H9 (cell line): ENCODE measurements at regions not wholly inside any gene's neighbourhood (a gene's known extent, or its start where the extent isn't known, plus 50 kb on each side); places are given as distances from the start of the nearest gene placed in this dataset.

Experiments used
- DNase-seq: peaks from one replicate; pipeline ENCODE4 v3.0.0-alpha.2; 2017
- H2AFZ ChIP-seq: one replicate; pipeline ENCODE4 v1.6.1; 2013; ENCODE audit warnings: mild to moderate bottlenecking, low read length, control low read depth, moderate library complexity
- H2AK5ac ChIP-seq: 2 replicates; pipeline ENCODE4 v1.6.1; 2013; ENCODE audit warnings: low read length, control low read depth, mixed read lengths; ENCODE audit not compliant: insufficient read length
- H2BK120ac ChIP-seq: one replicate; pipeline ENCODE4 v1.6.1; 2013; ENCODE audit warnings: low read depth, mild to moderate bottlenecking, low read length, control low read depth, inconsistent platforms; ENCODE audit not compliant: poor library complexity, severe bottlenecking
- H2BK12ac ChIP-seq: 2 replicates; pipeline ENCODE4 v1.6.1; 2013; ENCODE audit warnings: low read length, control low read depth, mixed read lengths, low read depth; ENCODE audit not compliant: insufficient read length
- H2BK15ac ChIP-seq: 2 replicates; pipeline ENCODE4 v1.6.1; 2013; ENCODE audit warnings: low read depth, low read length, control low read depth
- H2BK20ac ChIP-seq: one replicate; pipeline ENCODE4 v1.6.1; 2013; ENCODE audit warnings: low read depth, mild to moderate bottlenecking, low read length, control low read depth, inconsistent platforms; ENCODE audit not compliant: poor library complexity, severe bottlenecking
- H2BK5ac ChIP-seq: 2 replicates; pipeline ENCODE4 v1.6.1; 2013; ENCODE audit warnings: low read length, control low read depth, mixed read lengths; ENCODE audit not compliant: insufficient read length
- H3K14ac ChIP-seq: 2 replicates; pipeline ENCODE4 v1.6.1; 2013; ENCODE audit warnings: low read length, control low read depth; ENCODE audit not compliant: insufficient read depth
- H3K18ac ChIP-seq: 2 replicates; pipeline ENCODE4 v1.6.1; 2013; ENCODE audit warnings: low read depth, mild to moderate bottlenecking, mixed read lengths, low read length, control low read depth; ENCODE audit not compliant: insufficient read length
- H3K23ac ChIP-seq: 2 replicates; pipeline ENCODE4 v1.6.1; 2013; ENCODE audit warnings: low read length, control low read depth, mixed read lengths, low read depth; ENCODE audit not compliant: insufficient read length
- H3K23me2 ChIP-seq: 2 replicates; pipeline ENCODE4 v1.6.1; 2013; ENCODE audit warnings: low read depth, mild to moderate bottlenecking, mixed read lengths, low read length, control low read depth; ENCODE audit not compliant: insufficient read length, poor library complexity, severe bottlenecking
- H3K27ac ChIP-seq: 2 replicates; pipeline ENCODE4 v1.5.1; 2013; ENCODE audit warnings: low read length, control low read depth, mixed read lengths, low read depth; ENCODE audit not compliant: insufficient read length
- H3K27me3 ChIP-seq: 2 replicates; pipeline ENCODE4 v1.6.1; 2013; ENCODE audit warnings: low read length, control low read depth, inconsistent platforms; ENCODE audit not compliant: insufficient read depth
- H3K4ac ChIP-seq: 2 replicates; pipeline ENCODE4 v1.6.1; 2013; ENCODE audit warnings: low read depth, mild to moderate bottlenecking, control low read depth, inconsistent platforms, low read length, moderate library complexity
- H3K4me1 ChIP-seq: 2 replicates; pipeline ENCODE4 v1.6.1; 2013; ENCODE audit warnings: low read length, control low read depth, inconsistent platforms; ENCODE audit not compliant: insufficient read depth
- H3K4me2 ChIP-seq: 2 replicates; pipeline ENCODE4 v1.6.1; 2013; ENCODE audit warnings: low read length, control low read depth, mixed read lengths; ENCODE audit not compliant: insufficient read length, insufficient read depth
- H3K56ac ChIP-seq: 2 replicates; pipeline ENCODE4 v1.6.1; 2013; ENCODE audit warnings: low read depth, mild to moderate bottlenecking, mixed read lengths, low read length, control low read depth; ENCODE audit not compliant: insufficient read length
- H3K79me1 ChIP-seq: 2 replicates; pipeline ENCODE4 v1.6.1; 2013; ENCODE audit warnings: low read depth, mild to moderate bottlenecking, moderate library complexity, low read length, control low read depth, inconsistent platforms; ENCODE audit not compliant: insufficient read depth, poor library complexity, severe bottlenecking
- H3K79me2 ChIP-seq: 2 replicates; pipeline ENCODE4 v1.6.1; 2013; ENCODE audit warnings: low read length, control low read depth, inconsistent platforms; ENCODE audit not compliant: insufficient read depth
- H3K9ac ChIP-seq: 2 replicates; pipeline ENCODE4 v1.6.1; 2013; ENCODE audit warnings: low read length, control low read depth, mixed read lengths; ENCODE audit not compliant: insufficient read length; ENCODE audit errors: extremely low read depth
- H3K9me3 ChIP-seq: one replicate; pipeline ENCODE4 v1.6.1; 2013; ENCODE audit warnings: low read depth, low read length, inconsistent platforms; ENCODE audit not compliant: control insufficient read depth
- H3T11ph ChIP-seq: one replicate; pipeline ENCODE4 v1.6.1; 2013; ENCODE audit warnings: mild to moderate bottlenecking, low read length, control low read depth, inconsistent platforms
- H4K20me1 ChIP-seq: one replicate; pipeline ENCODE4 v1.6.1; 2013; ENCODE audit not compliant: control insufficient read depth, insufficient read length, insufficient read depth
- H4K5ac ChIP-seq: 2 replicates; pipeline ENCODE4 v1.6.1; 2013; ENCODE audit warnings: low read depth, mild to moderate bottlenecking, mixed read lengths, low read length, control low read depth; ENCODE audit not compliant: insufficient read length
- H4K8ac ChIP-seq: replicated peaks from 2 replicates; pipeline ENCODE4 v1.6.1; 2013; ENCODE audit warnings: low read length, control low read depth, mixed read lengths, low read depth; ENCODE audit not compliant: insufficient read length
- H4K91ac ChIP-seq: 2 replicates; pipeline ENCODE4 v1.6.1; 2013; ENCODE audit warnings: low read depth, mild to moderate bottlenecking, moderate library complexity, mixed read lengths, low read length, control low read depth; ENCODE audit not compliant: insufficient read length
- H3K27ac Mint-ChIP-seq, 3 experiments: 2 replicates in 2 of 3; 3 replicates in 1 of 3; pipeline ENCODE4 v1.8.0; 2020 to 2021; ENCODE audit warnings: mixed read lengths in 3 of 3, mild to moderate bottlenecking in 1 of 3, moderate library complexity in 1 of 3
- H3K27me3 Mint-ChIP-seq: 2 replicates; pipeline ENCODE4 v1.8.0; 2021; ENCODE audit warnings: low read depth, mild to moderate bottlenecking, moderate library complexity, mixed read lengths
- H3K36me3 Mint-ChIP-seq, 3 experiments: 2 replicates in 2 of 3; 3 replicates in 1 of 3; pipeline ENCODE4 v1.8.0; 2020 to 2021; ENCODE audit warnings: low read depth in 3 of 3, mixed read lengths in 3 of 3; ENCODE audit not compliant: insufficient read depth in 1 of 3
- H3K4me1 Mint-ChIP-seq, 2 experiments: 2 replicates each; pipeline ENCODE4 v1.8.0; 2020; ENCODE audit warnings: mixed read lengths in 2 of 2
- H3K4me3 Mint-ChIP-seq, 2 experiments: 2 replicates in 1 of 2; 3 replicates in 1 of 2; pipeline ENCODE4 v1.8.0; 2020 to 2021; ENCODE audit warnings: mild to moderate bottlenecking in 2 of 2, mixed read lengths in 2 of 2, moderate library complexity in 1 of 2
- H3K9me3 Mint-ChIP-seq, 2 experiments: 2 replicates in 1 of 2; 3 replicates in 1 of 2; pipeline ENCODE4 v1.8.0; 2020; ENCODE audit warnings: mild to moderate bottlenecking in 2 of 2, mixed read lengths in 2 of 2, moderate library complexity in 1 of 2
- CTCF ChIP-seq: fragments of 200-600 bp; sonication (generic); conservative IDR thresholded peaks from 3 replicates; pipeline ENCODE4 v1.8.0; 2021; ENCODE audit warnings: antibody characterized with exemption, mild to moderate bottlenecking
- WGBS: extraction: QIAGEN DNeasy Blood & Tissue Kit; methylation state at CpG from one replicate; pipeline ENCODE4 v1.1.7; 2013; ENCODE audit warnings: missing lambda C conversion rate, low lambda C conversion rate, mixed read lengths; ENCODE audit not compliant: insufficient read length; ENCODE audit errors: extremely low coverage; 5-methylcytosine and 5-hydroxymethylcytosine counted together

- no peak for DNase-seq
- Histone ChIP-seq H2AFZ (no peak overlapping the region), H3K27me3 (no peaks in the 10 kb centered on the region), H3K4me1 (no peaks in the 10 kb centered on the region), H3K4me2 (no peak overlapping the region), H3K27ac (no peak overlapping the region), H2AK5ac (no peak overlapping the region), H3K9ac (no peak overlapping the region), H4K20me1 (no peaks in the 10 kb centered on the region), H3K79me1 (no peaks in the 10 kb centered on the region), H3K14ac (no peak overlapping the region), H3T11ph (no peak overlapping the region), H2BK120ac (no peak overlapping the region), H4K91ac (no peak overlapping the region), H3K56ac (no peak overlapping the region), H4K8ac (no peak overlapping the region), H2BK20ac (no peak overlapping the region), H3K23ac (no peak overlapping the region), H3K79me2 (no peaks in the 10 kb centered on the region), H3K18ac (no peak overlapping the region), H2BK15ac (no peak overlapping the region), H3K4ac (no peak overlapping the region), H2BK5ac (no peak overlapping the region), H4K5ac (no peak overlapping the region), H3K23me2 (no peaks in the 10 kb centered on the region), H2BK12ac (no peak overlapping the region), H3K9me3 (no peaks in the 10 kb centered on the region)
- Mint-ChIP-seq H3K36me3 (peaks cover 0 to 5% (median 2%) of the 10 kb centered on the region in 3 experiments; a peak in 2 of 7 replicates), H3K4me3 (no peak overlapping the region), H3K27me3 (no peaks in the 10 kb centered on the region; the same call in 1 of the 2 replicates), H3K27ac (no peak overlapping the region), H3K4me1 (peaks cover 0 to 2% of the 10 kb centered on the region in 2 experiments; a peak in 2 of 4 replicates), H3K9me3 (peaks cover 0 to 8% of the 10 kb centered on the region in 2 experiments; a peak in 2 of 5 replicates)
- no CpG with 5 or more reads among the region's 3 CpGs for WGBS
- no peak for TF ChIP-seq CTCF
Measured at GRCh38 chr5:108659531-108659930, 88.2 kb upstream of the FER start.
